OCI-LY3 (cell line): ENCODE measurements at regions not wholly inside any gene's neighbourhood (a gene's known extent, or its start where the extent isn't known, plus 50 kb on each side); places are given as distances from the start of the nearest gene placed in this dataset.

Source experiments
- H2AFZ ChIP-seq: fragments of 200-600, 300-600 bp; shearing (Covaris generic); 2 replicates; pipeline ENCODE4 v1.6.0; 2014; ENCODE audit warnings: antibody characterized with exemption, low read depth, low read length
- H3K27ac ChIP-seq: fragments of 200-600, 300-600 bp; sonication (generic); 2 replicates; pipeline ENCODE4 v1.5.1; 2014; ENCODE audit warnings: mild to moderate bottlenecking, low read length, moderate library complexity, mixed read lengths
- H3K27me3 ChIP-seq: fragments of 200-600, 300-600 bp; sonication (generic); 2 replicates; pipeline ENCODE4 v1.6.1; 2014; ENCODE audit warnings: low read depth, low read length, mixed read lengths
- H3K36me3 ChIP-seq: fragments of 200-600, 300-600 bp; sonication (generic); replicated peaks from 2 replicates; pipeline ENCODE3; 2014; ENCODE audit warnings: low read depth, low read length, mixed read lengths
- H3K4me1 ChIP-seq: fragments of 300-600, 200-600 bp; sonication (generic); 2 replicates; pipeline ENCODE4 v1.6.1; 2014; ENCODE audit warnings: low read length, mixed read lengths
- H3K4me2 ChIP-seq: fragments of 200-600, 300-600 bp; sonication (generic); 2 replicates; pipeline ENCODE4 v1.6.1; 2014; ENCODE audit warnings: low read length, mixed read lengths
- H3K4me3 ChIP-seq: fragments of 300-600, 200-600 bp; sonication (generic); 2 replicates; pipeline ENCODE4 v1.5.1; 2014; ENCODE audit warnings: antibody characterized with exemption, mild to moderate bottlenecking, low read length, moderate library complexity
- H3K79me2 ChIP-seq: fragments of 300-600, 200-600 bp; shearing (Covaris generic); 2 replicates; pipeline ENCODE4 v1.6.1; 2014; ENCODE audit warnings: mild to moderate bottlenecking, low read length, mixed read lengths
- H3K9ac ChIP-seq: fragments of 300-600, 200-600 bp; shearing (Covaris generic); 2 replicates; pipeline ENCODE4 v1.6.0; 2014; ENCODE audit warnings: mild to moderate bottlenecking, low read length, moderate library complexity
- H3K9me3 ChIP-seq: fragments of 200-600, 300-600 bp; shearing (Covaris generic); 2 replicates; pipeline ENCODE4 v1.6.1; 2014; ENCODE audit warnings: low read length, mixed read lengths; ENCODE audit not compliant: insufficient read depth
- H4K20me1 ChIP-seq: fragments of 200-600, 300-600 bp; sonication (generic); 2 replicates; pipeline ENCODE4 v1.6.1; 2016; ENCODE audit warnings: low read length, mixed read lengths; ENCODE audit not compliant: insufficient read depth
- CTCF ChIP-seq: fragments of 200-600, 300-600 bp; sonication (generic); IDR thresholded peaks from 2 replicates; pipeline ENCODE4 v1.5.1; 2014; ENCODE audit warnings: antibody characterized with exemption, low read length, low read depth
- EZH2phosphoT487 ChIP-seq: fragments of 200-600 bp; shearing (Covaris generic); IDR thresholded peaks from 2 replicates; pipeline ENCODE4 v1.6.1; 2018; ENCODE audit warnings: antibody characterized with exemption, mixed run types, low read depth

- Histone ChIP-seq H4K20me1 (no peaks in the 10 kb centered on the region), H3K4me2 (no peak overlapping the region)
These were observed 519.2 kb upstream of the AGTR1 start for GRCh38 chr3:148178503-148178902.

GRCh38 chr3:148184798-148185197 is 512.9 kb upstream of the AGTR1 start:
- no peaks in the 10 kb centered on the region for H3K4me1 ChIP-seq
- no peaks in the 10 kb centered on the region for H3K27me3 ChIP-seq
- H3K79me2 ChIP-seq, result no peaks in the 10 kb centered on the region
- H4K20me1 ChIP-seq, result no peaks in the 10 kb centered on the region
- no peak overlapping the region for H3K4me3 ChIP-seq
- peaks cover 3% of the 10 kb centered on the region; the same call in 1 of the 2 replicates for H3K9me3 ChIP-seq
- H3K4me2 ChIP-seq, result no peak overlapping the region
- H3K36me3 ChIP-seq, result no peaks in the 10 kb centered on the region
- H3K9ac ChIP-seq, result no peak overlapping the region
- no peak overlapping the region for H3K27ac ChIP-seq
- TF ChIP-seq EZH2phosphoT487, result no peak
- TF ChIP-seq CTCF, result no peak
- no peak overlapping the region for H2AFZ ChIP-seq

More at GRCh38 chr3:148178503-148178902, 519.2 kb upstream of the AGTR1 start:
- peaks cover 3% of the 10 kb centered on the region; the same call in 1 of the 2 replicates for H3K9me3 ChIP-seq
- H3K79me2 ChIP-seq, result no peaks in the 10 kb centered on the region
- no peak overlapping the region for H3K9ac ChIP-seq
- no peak overlapping the region for H3K4me3 ChIP-seq
- no peak overlapping the region for H3K27ac ChIP-seq
- H3K27me3 ChIP-seq, result no peaks in the 10 kb centered on the region
- H2AFZ ChIP-seq, result 0 out of 2 replicates have a peak overlapping the region, but pooled peaks have one; percentile 22
- no peaks in the 10 kb centered on the region for H3K36me3 ChIP-seq
- no peaks in the 10 kb centered on the region for H3K4me1 ChIP-seq
- TF ChIP-seq EZH2phosphoT487, result no peak
- TF ChIP-seq CTCF, result no peak

GRCh38 chr3:148186881-148187280 is 510.8 kb upstream of the AGTR1 start:
- H4K20me1 ChIP-seq, result no peaks in the 10 kb centered on the region
- no peak overlapping the region for H2AFZ ChIP-seq
- no peaks in the 10 kb centered on the region for H3K27me3 ChIP-seq
- peaks cover 11% of the 10 kb centered on the region for H3K4me1 ChIP-seq
- H3K36me3 ChIP-seq, result no peaks in the 10 kb centered on the region
- H3K9me3 ChIP-seq, result peaks cover 3% of the 10 kb centered on the region; the same call in 1 of the 2 replicates
- no peak overlapping the region for H3K4me3 ChIP-seq
- no peak for TF ChIP-seq CTCF
- TF ChIP-seq EZH2phosphoT487, result no peak
- no peak overlapping the region for H3K27ac ChIP-seq
- H3K79me2 ChIP-seq, result no peaks in the 10 kb centered on the region
- no peak overlapping the region for H3K9ac ChIP-seq
- no peak overlapping the region for H3K4me2 ChIP-seq

- peaks cover 3% of the 10 kb centered on the region; the same call in 1 of the 2 replicates for H3K9me3 ChIP-seq
- H2AFZ ChIP-seq, result no peak overlapping the region
- no peak overlapping the region for H3K27ac ChIP-seq
- TF ChIP-seq CTCF (no peak), EZH2phosphoT487 (no peak)
- H3K9ac ChIP-seq, result no peak overlapping the region
- no peak overlapping the region for H3K4me2 ChIP-seq
- no peak overlapping the region for H3K4me3 ChIP-seq
- peaks cover 11% of the 10 kb centered on the region for H3K4me1 ChIP-seq
- no peaks in the 10 kb centered on the region for H3K36me3 ChIP-seq
- H4K20me1 ChIP-seq, result no peaks in the 10 kb centered on the region
- no peaks in the 10 kb centered on the region for H3K27me3 ChIP-seq
- no peaks in the 10 kb centered on the region for H3K79me2 ChIP-seq
These were observed 510.4 kb upstream of the AGTR1 start for GRCh38 chr3:148187296-148187695.
